Vagina (tissue), 2 donors: ENCODE measurements at regions not wholly inside any gene's neighbourhood (a gene's known extent, or its start where the extent isn't known, plus 50 kb on each side); places are given as distances from the start of the nearest gene placed in this dataset.

Experiments used
- DNase-seq, 2 donors: peaks; one replicate each; pipeline ENCODE4 v3.0.0-alpha.2; 2017; ENCODE audit errors: extremely low spot score in 2 of 2
- H3K27ac ChIP-seq: fragments of 200-600 bp; sonication (generic); one replicate; pipeline ENCODE4 v1.5.1; 2019
- H3K27me3 ChIP-seq: fragments of 200-600 bp; sonication (generic); one replicate; pipeline ENCODE4 v1.5.1; 2019
- H3K36me3 ChIP-seq, 2 donors: fragments of 200-600 bp; sonication (generic); one replicate each; pipeline ENCODE4 v1.5.1; 2017 to 2019
- H3K4me1 ChIP-seq: fragments of 200-600 bp; sonication (generic); one replicate; pipeline ENCODE4 v1.5.1; 2019
- H3K4me3 ChIP-seq, 2 donors: fragments of 200-600 bp; sonication (generic); 1 replicate in 1 of 2; 2 replicates in 1 of 2; pipeline ENCODE4 v1.5.1; 2016 to 2019
- H3K9me3 ChIP-seq: fragments of 200-600 bp; sonication (generic); one replicate; pipeline ENCODE4 v1.5.1; 2019
- CTCF ChIP-seq, 3 experiments: fragments of 450-650 bp in 2 of 3; fragments of 200-600 bp in 1 of 3; sonication (generic) in 1 of 3; IDR thresholded peaks; one replicate each; pipeline ENCODE4 v1.5.1; 2017 to 2019; ENCODE audit warnings: antibody characterized with exemption in 3 of 3, mild to moderate bottlenecking in 2 of 3, moderate library complexity in 2 of 3
- POLR2A ChIP-seq, 2 donors: fragments of 450-650 bp; IDR thresholded peaks; one replicate each; pipeline ENCODE4 v1.6.1; 2017; ENCODE audit warnings: antibody characterized with exemption in 2 of 2, mild to moderate bottlenecking in 2 of 2, moderate library complexity in 2 of 2
- POLR2AphosphoS5 ChIP-seq, 2 donors: sonication (generic); formaldehyde crosslinking; IDR thresholded peaks; one replicate each; pipeline ENCODE4 v1.9.0; 2017; ENCODE audit warnings: antibody characterized with exemption in 2 of 2, mild to moderate bottlenecking in 2 of 2, low read depth in 1 of 2; ENCODE audit not compliant: insufficient read depth in 1 of 2
- intact Hi-C: fragments of 100-400 bp; cut with DNase I; formaldehyde crosslinking; loops from one replicate; pipeline ENCODE4 v1.15.1; 2023

DNA sequence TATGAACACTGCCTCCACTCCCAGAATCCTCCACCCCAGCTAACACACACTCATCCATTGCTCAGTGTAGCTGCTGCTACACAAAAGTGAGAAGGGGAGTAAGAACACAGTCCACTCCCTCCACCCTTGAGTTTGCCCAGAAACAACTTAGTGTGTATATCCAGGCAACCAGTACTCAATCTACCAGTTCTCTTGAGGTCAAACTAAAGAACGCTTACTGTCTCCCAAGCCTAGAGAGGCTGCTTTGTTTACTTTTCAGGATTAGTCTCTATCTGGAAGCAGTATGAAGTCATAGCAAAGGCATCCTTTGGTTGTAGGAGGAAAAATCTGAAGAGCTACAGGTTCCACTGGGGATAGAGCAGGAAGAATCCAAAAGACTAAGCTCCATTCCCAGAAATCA, 296.3 kb downstream of the KCNN2 start:
- intact Hi-C loops: no loop called here

GRCh38 chr5:114657342-114658130, 295.7 kb downstream of the KCNN2 start:
- DNase-seq: no peak
- H3K27ac ChIP-seq: no peak overlapping the region
- H3K4me1 ChIP-seq: no peaks in the 10 kb centered on the region
- H3K36me3 ChIP-seq: no peaks in the 10 kb centered on the region
- TF ChIP-seq POLR2AphosphoS5 (IDR thresholded peaks at IDR 0.05; ENCODE audit: insufficient read depth in 1 of 2, low read depth in 1 of 2) (no peak), POLR2A (IDR thresholded peaks at IDR 0.05) (no peak), CTCF (IDR thresholded peaks at IDR 0.05) (no peak)
- no peak overlapping the region for H3K4me3 ChIP-seq
- intact Hi-C loops: no loop called here
- H3K27me3 ChIP-seq: no peaks in the 10 kb centered on the region
- no peaks in the 10 kb centered on the region for H3K9me3 ChIP-seq

More for the DNA sequence above, 296.3 kb downstream of the KCNN2 start:
- Histone ChIP-seq H3K27me3 (no peaks in the 10 kb centered on the region), H3K36me3 (no peaks in the 10 kb centered on the region), H3K4me1 (no peaks in the 10 kb centered on the region), H3K4me3 (no peak overlapping the region), H3K27ac (no peak overlapping the region), H3K9me3 (no peaks in the 10 kb centered on the region)
- DNase-seq: no peak
- no peak for TF ChIP-seq POLR2AphosphoS5 (IDR thresholded peaks at IDR 0.05; ENCODE audit: insufficient read depth in 1 of 2, low read depth in 1 of 2)
- TF ChIP-seq POLR2A (IDR thresholded peaks at IDR 0.05): no peak
- no peak for TF ChIP-seq CTCF (IDR thresholded peaks at IDR 0.05)

DNA sequence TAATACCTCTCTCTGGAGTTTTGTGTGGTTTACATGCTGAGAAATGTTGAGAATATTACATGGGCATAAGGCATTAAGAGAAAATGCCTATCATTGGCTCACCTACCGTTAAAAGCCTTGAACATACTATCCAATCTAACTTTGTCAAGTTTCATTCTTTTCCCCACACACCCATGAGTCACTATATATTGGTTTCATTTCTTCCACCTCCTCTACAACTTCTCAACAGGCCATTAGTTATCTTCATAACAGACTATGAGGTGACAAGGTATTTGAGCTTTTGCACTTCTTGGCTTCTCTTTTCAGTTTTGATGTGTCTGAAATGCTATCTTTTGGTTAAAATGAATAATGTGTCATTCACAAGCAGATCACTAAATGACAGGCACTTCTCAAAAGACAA, 288.0 kb downstream of the KCNN2 start:
- intact Hi-C loops: no loop called here
- no peak overlapping the region for H3K4me3 ChIP-seq
- no peak overlapping the region for H3K27ac ChIP-seq
- TF ChIP-seq POLR2A (IDR thresholded peaks at IDR 0.05) (no peak), CTCF (IDR thresholded peaks at IDR 0.05) (no peak), POLR2AphosphoS5 (IDR thresholded peaks at IDR 0.05; ENCODE audit: insufficient read depth in 1 of 2, low read depth in 1 of 2) (no peak)
- DNase-seq: no peak
- H3K36me3 ChIP-seq: no peaks in the 10 kb centered on the region
- H3K9me3 ChIP-seq: no peaks in the 10 kb centered on the region
- H3K27me3 ChIP-seq: no peaks in the 10 kb centered on the region
- H3K4me1 ChIP-seq: no peaks in the 10 kb centered on the region

GRCh38 chr5:114648940-114649339, 287.1 kb downstream of the KCNN2 start:
- H3K27me3 ChIP-seq: no peaks in the 10 kb centered on the region
- intact Hi-C loops: no loop called here
- H3K9me3 ChIP-seq: no peaks in the 10 kb centered on the region
- H3K4me3 ChIP-seq: no peak overlapping the region
- H3K27ac ChIP-seq: no peak overlapping the region
- no peaks in the 10 kb centered on the region for H3K4me1 ChIP-seq
- DNase-seq: no peak
- no peaks in the 10 kb centered on the region for H3K36me3 ChIP-seq
- TF ChIP-seq POLR2AphosphoS5 (IDR thresholded peaks at IDR 0.05; ENCODE audit: insufficient read depth in 1 of 2, low read depth in 1 of 2) (no peak), POLR2A (IDR thresholded peaks at IDR 0.05) (no peak), CTCF (IDR thresholded peaks at IDR 0.05) (no peak)

DNA sequence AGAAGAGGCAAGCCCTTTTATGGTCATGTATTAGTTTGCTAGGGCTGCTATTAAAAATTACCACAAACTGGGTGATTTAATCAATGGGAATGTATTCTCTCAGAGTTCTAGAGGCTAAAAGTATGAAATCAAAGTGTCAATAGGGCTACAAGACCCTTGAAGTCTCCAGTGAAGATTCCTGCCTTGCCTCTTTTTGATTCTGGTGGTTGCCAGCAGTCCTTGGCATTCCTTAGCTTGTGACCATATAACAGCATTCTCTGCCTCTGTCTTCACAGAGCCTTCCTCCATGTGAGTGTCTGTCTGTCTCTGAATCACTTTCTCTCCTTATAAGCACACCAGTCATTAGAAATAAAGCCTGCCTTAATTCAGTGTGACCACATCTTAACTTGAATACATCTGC, 282.7 kb downstream of the KCNN2 start:
- no peak overlapping the region for H3K27ac ChIP-seq
- no peak overlapping the region for H3K4me3 ChIP-seq
- no peaks in the 10 kb centered on the region for H3K4me1 ChIP-seq
- H3K36me3 ChIP-seq: no peaks in the 10 kb centered on the region
- intact Hi-C loops: no loop called here
- no peak for TF ChIP-seq POLR2A (IDR thresholded peaks at IDR 0.05)
- no peak for TF ChIP-seq CTCF (IDR thresholded peaks at IDR 0.05)
- no peak for TF ChIP-seq POLR2AphosphoS5 (IDR thresholded peaks at IDR 0.05; ENCODE audit: insufficient read depth in 1 of 2, low read depth in 1 of 2)
- no peak for DNase-seq
- no peaks in the 10 kb centered on the region for H3K9me3 ChIP-seq
- H3K27me3 ChIP-seq: no peaks in the 10 kb centered on the region
